ENCODE measurements at regions not wholly inside any gene's neighbourhood (a gene's known extent, or its start where the extent isn't known, plus 50 kb on each side); places are given as distances from the start of the nearest gene placed in this dataset.

GRCh38 chr6:14505401-14505800, 387.8 kb downstream of the CD83 start:
- Histone ChIP-seq H4K8ac (ENCODE audit: low read depth, low read length) (no peak overlapping the region), H2BK15ac (ENCODE audit: low read length) (no peak overlapping the region), H3K27me3 (ENCODE audit: control insufficient read depth in 3 of 3, insufficient read depth in 3 of 3, low read depth in 1 of 3, low read length in 3 of 3) (peaks cover 0 to 4% (median 0%) of the 10 kb centered on the region in 3 experiments), H2BK12ac (ENCODE audit: low read length) (no peak overlapping the region), H3K4me1 (ENCODE audit: control insufficient read depth in 2 of 2, insufficient read depth in 1 of 2, low read depth in 1 of 2, low read length in 2 of 2) (peaks cover 13 to 19% of the 10 kb centered on the region in 2 donors), H2AFZ (ENCODE audit: low read length) (no peak overlapping the region), H2BK120ac (ENCODE audit: low read depth, low read length) (no peak overlapping the region), H2BK5ac (ENCODE audit: low read length) (no peak overlapping the region), H3K4me3 (ENCODE audit: low read length in 2 of 2) (no peak overlapping the region), H3K79me1 (ENCODE audit: low read depth, low read length) (no peaks in the 10 kb centered on the region), H3K23ac (ENCODE audit: low read depth, low read length, poor library complexity) (no peak overlapping the region), H3K9ac (ENCODE audit: low read depth, low read length, poor library complexity) (no peak overlapping the region), H3K14ac (ENCODE audit: low read length) (no peak overlapping the region), H3K4me2 (ENCODE audit: insufficient read depth, low read length, poor library complexity, severe bottlenecking) (no peak overlapping the region), H3K4ac (ENCODE audit: low read length) (no peak overlapping the region), H3K27ac (replicated peaks; ENCODE audit: low read length) (no peak overlapping the region), H2AK5ac (ENCODE audit: low read depth, low read length) (no peak overlapping the region), H3K36me3 (replicated peaks in 1 of 2; ENCODE audit: control insufficient read depth in 2 of 2, insufficient read depth in 2 of 2, low read length in 2 of 2) (no peaks in the 10 kb centered on the region), H4K91ac (ENCODE audit: low read depth, low read length, poor library complexity) (no peak overlapping the region), H3K9me3 (replicated peaks in 1 of 2; ENCODE audit: control insufficient read depth in 2 of 2, insufficient read depth in 1 of 2, low read depth in 1 of 2, low read length in 2 of 2) (no peaks in the 10 kb centered on the region), H3K18ac (ENCODE audit: low read length) (peak overlapping the region; percentile 11)
- no peak for DNase-seq (ENCODE audit: low spot score)
- WGBS, 2 donors (ENCODE audit: extremely low coverage in 2 of 2, insufficient read length in 2 of 2, insufficient replicate concordance in 1 of 2) = no CpG with 5 or more reads among the region's 6 CpGs

DNA sequence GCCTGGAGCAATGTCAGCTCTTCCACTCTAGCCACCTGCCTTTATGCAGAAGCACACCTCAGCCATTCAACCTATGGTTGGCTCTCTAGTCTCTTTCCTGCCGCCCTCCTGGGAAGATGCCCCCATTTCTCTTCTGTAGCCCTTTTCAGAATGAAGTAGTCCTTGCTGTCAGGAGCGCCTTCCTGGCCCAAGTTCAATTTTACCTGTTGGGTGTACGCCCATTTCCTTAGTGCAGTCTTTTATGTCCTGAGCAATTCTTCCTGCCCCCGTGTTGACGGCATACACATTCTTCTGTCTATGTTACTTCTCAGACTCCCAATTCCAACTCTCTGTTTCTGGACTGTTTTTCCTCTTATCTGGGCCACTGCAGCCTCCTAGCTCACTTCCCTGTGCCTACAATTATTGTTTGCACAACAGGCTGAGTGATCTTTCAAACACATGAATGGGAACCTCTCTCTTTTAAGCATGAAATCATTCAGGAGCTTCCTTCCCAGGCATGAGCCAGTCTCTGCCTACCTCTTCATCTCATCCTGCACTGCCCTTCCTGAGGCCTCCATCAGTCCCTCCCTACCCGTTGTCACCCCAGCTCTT, 389.2 kb downstream of the CD83 start:
- Histone ChIP-seq H2AFZ (ENCODE audit: low read length) (no peak overlapping the region), H3K14ac (ENCODE audit: low read length) (no peak overlapping the region), H3K36me3 (replicated peaks in 1 of 2; ENCODE audit: control insufficient read depth in 2 of 2, insufficient read depth in 2 of 2, low read length in 2 of 2) (no peaks in the 10 kb centered on the region), H3K27ac (replicated peaks; ENCODE audit: low read length) (no peak overlapping the region), H2AK5ac (ENCODE audit: low read depth, low read length) (no peak overlapping the region), H3K4me3 (ENCODE audit: low read length in 2 of 2) (no peak overlapping the region), H3K4me2 (ENCODE audit: insufficient read depth, low read length, poor library complexity, severe bottlenecking) (no peak overlapping the region), H3K9me3 (replicated peaks in 1 of 2; ENCODE audit: control insufficient read depth in 2 of 2, insufficient read depth in 1 of 2, low read depth in 1 of 2, low read length in 2 of 2) (no peaks in the 10 kb centered on the region), H2BK12ac (ENCODE audit: low read length) (no peak overlapping the region), H3K4ac (ENCODE audit: low read length) (no peak overlapping the region), H4K91ac (ENCODE audit: low read depth, low read length, poor library complexity) (no peak overlapping the region), H3K18ac (ENCODE audit: low read length) (no peak overlapping the region), H4K8ac (ENCODE audit: low read depth, low read length) (no peak overlapping the region), H3K79me1 (ENCODE audit: low read depth, low read length) (no peaks in the 10 kb centered on the region), H3K9ac (ENCODE audit: low read depth, low read length, poor library complexity) (no peak overlapping the region), H2BK5ac (ENCODE audit: low read length) (no peak overlapping the region), H3K4me1 (ENCODE audit: control insufficient read depth in 2 of 2, insufficient read depth in 1 of 2, low read depth in 1 of 2, low read length in 2 of 2) (peaks cover 4 to 12% of the 10 kb centered on the region in 2 donors), H2BK15ac (ENCODE audit: low read length) (no peak overlapping the region), H3K27me3 (ENCODE audit: control insufficient read depth in 3 of 3, insufficient read depth in 3 of 3, low read depth in 1 of 3, low read length in 3 of 3) (peaks cover 0 to 4% (median 0%) of the 10 kb centered on the region in 3 experiments), H3K23ac (ENCODE audit: low read depth, low read length, poor library complexity) (no peak overlapping the region), H2BK120ac (ENCODE audit: low read depth, low read length) (no peak overlapping the region)
- WGBS, 2 donors (ENCODE audit: extremely low coverage in 2 of 2, insufficient read length in 2 of 2, insufficient replicate concordance in 1 of 2) = no CpG with 5 or more reads among the region's 6 CpGs
- DNase-seq (ENCODE audit: low spot score) = no peak

DNA sequence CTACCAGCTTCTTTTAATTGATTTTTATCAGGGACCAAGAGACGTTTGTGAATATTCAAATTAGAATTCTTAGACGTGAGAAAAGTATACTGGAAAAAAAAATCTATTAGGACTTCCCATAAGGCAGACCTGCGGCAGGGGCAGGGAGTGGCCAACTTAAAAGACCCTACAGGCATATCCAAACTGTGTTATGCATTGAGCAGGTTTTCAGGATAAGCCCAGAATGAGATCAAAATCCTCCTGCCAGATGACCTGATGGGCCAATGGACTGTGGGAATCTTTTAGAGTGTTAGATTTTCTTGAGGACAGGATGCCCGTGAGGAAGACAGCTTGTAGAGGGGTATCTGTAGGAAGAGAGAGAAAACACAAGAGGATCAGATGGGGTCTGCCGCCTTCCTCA, 391.5 kb downstream of the CD83 start:
- no CpG with 5 or more reads among the region's 5 CpGs for WGBS, 2 donors (ENCODE audit: extremely low coverage in 2 of 2, insufficient read length in 2 of 2, insufficient replicate concordance in 1 of 2)
- H2BK120ac ChIP-seq (ENCODE audit: low read depth, low read length) = no peak overlapping the region
- H3K27me3 ChIP-seq (ENCODE audit: control insufficient read depth in 3 of 3, insufficient read depth in 3 of 3, low read depth in 1 of 3, low read length in 3 of 3) = peaks cover 0 to 4% (median 0%) of the 10 kb centered on the region in 3 experiments
- no peak overlapping the region for H3K27ac ChIP-seq (replicated peaks; ENCODE audit: low read length)
- no peak for DNase-seq (ENCODE audit: low spot score)
- no peak overlapping the region for H3K4me3 ChIP-seq (ENCODE audit: low read length in 2 of 2)
- no peak overlapping the region for H3K4me2 ChIP-seq (ENCODE audit: insufficient read depth, low read length, poor library complexity, severe bottlenecking)
- no peak overlapping the region for H3K9ac ChIP-seq (ENCODE audit: low read depth, low read length, poor library complexity)
- H3K4ac ChIP-seq (ENCODE audit: low read length) = no peak overlapping the region
- H3K18ac ChIP-seq (ENCODE audit: low read length) = no peak overlapping the region
- H3K79me1 ChIP-seq (ENCODE audit: low read depth, low read length) = no peaks in the 10 kb centered on the region
- peaks cover 0 to 8% of the 10 kb centered on the region in 2 donors for H3K4me1 ChIP-seq (ENCODE audit: control insufficient read depth in 2 of 2, insufficient read depth in 1 of 2, low read depth in 1 of 2, low read length in 2 of 2)
- no peak overlapping the region for H2BK15ac ChIP-seq (ENCODE audit: low read length)
- H3K9me3 ChIP-seq (replicated peaks in 1 of 2; ENCODE audit: control insufficient read depth in 2 of 2, insufficient read depth in 1 of 2, low read depth in 1 of 2, low read length in 2 of 2) = peaks cover 0 to 3% of the 10 kb centered on the region in 2 donors
- H4K91ac ChIP-seq (ENCODE audit: low read depth, low read length, poor library complexity) = no peak overlapping the region
- H4K8ac ChIP-seq (ENCODE audit: low read depth, low read length) = no peak overlapping the region
- no peak overlapping the region for H2BK5ac ChIP-seq (ENCODE audit: low read length)
- no peak overlapping the region for H2BK12ac ChIP-seq (ENCODE audit: low read length)
- H3K36me3 ChIP-seq (replicated peaks in 1 of 2; ENCODE audit: control insufficient read depth in 2 of 2, insufficient read depth in 2 of 2, low read length in 2 of 2) = no peaks in the 10 kb centered on the region
- H2AFZ ChIP-seq (ENCODE audit: low read length) = no peak overlapping the region
- H3K14ac ChIP-seq (ENCODE audit: low read length) = no peak overlapping the region
- H3K23ac ChIP-seq (ENCODE audit: low read depth, low read length, poor library complexity) = no peak overlapping the region
- peak overlapping the region; percentile 27 for H2AK5ac ChIP-seq (ENCODE audit: low read depth, low read length)

GRCh38 chr6:14510038-14510437, 392.5 kb downstream of the CD83 start:
- Histone ChIP-seq H3K4me2 (ENCODE audit: insufficient read depth, low read length, poor library complexity, severe bottlenecking) (no peak overlapping the region), H2BK12ac (ENCODE audit: low read length) (no peak overlapping the region), H3K79me1 (ENCODE audit: low read depth, low read length) (no peaks in the 10 kb centered on the region), H3K27me3 (ENCODE audit: control insufficient read depth in 3 of 3, insufficient read depth in 3 of 3, low read depth in 1 of 3, low read length in 3 of 3) (peaks cover 0 to 4% (median 0%) of the 10 kb centered on the region in 3 experiments), H3K23ac (ENCODE audit: low read depth, low read length, poor library complexity) (no peak overlapping the region), H2BK5ac (ENCODE audit: low read length) (no peak overlapping the region), H3K14ac (ENCODE audit: low read length) (no peak overlapping the region), H4K8ac (ENCODE audit: low read depth, low read length) (no peak overlapping the region), H3K36me3 (replicated peaks in 1 of 2; ENCODE audit: control insufficient read depth in 2 of 2, insufficient read depth in 2 of 2, low read length in 2 of 2) (no peaks in the 10 kb centered on the region), H2BK120ac (ENCODE audit: low read depth, low read length) (no peak overlapping the region), H3K9ac (ENCODE audit: low read depth, low read length, poor library complexity) (no peak overlapping the region), H3K4me1 (ENCODE audit: control insufficient read depth in 2 of 2, insufficient read depth in 1 of 2, low read depth in 1 of 2, low read length in 2 of 2) (peaks cover 0 to 10% of the 10 kb centered on the region in 2 donors), H2AFZ (ENCODE audit: low read length) (no peak overlapping the region), H3K27ac (replicated peaks; ENCODE audit: low read length) (no peak overlapping the region), H4K91ac (ENCODE audit: low read depth, low read length, poor library complexity) (no peak overlapping the region), H2AK5ac (ENCODE audit: low read depth, low read length) (no peak overlapping the region), H3K4ac (ENCODE audit: low read length) (no peak overlapping the region), H3K9me3 (replicated peaks in 1 of 2; ENCODE audit: control insufficient read depth in 2 of 2, insufficient read depth in 1 of 2, low read depth in 1 of 2, low read length in 2 of 2) (peaks cover 0 to 3% of the 10 kb centered on the region in 2 donors), H3K18ac (ENCODE audit: low read length) (no peak overlapping the region), H3K4me3 (ENCODE audit: low read length in 2 of 2) (no peak overlapping the region), H2BK15ac (ENCODE audit: low read length) (no peak overlapping the region)
- DNase-seq (ENCODE audit: low spot score) = no peak
- no CpG with 5 or more reads among the region's 6 CpGs for WGBS, 2 donors (ENCODE audit: extremely low coverage in 2 of 2, insufficient read length in 2 of 2, insufficient replicate concordance in 1 of 2)
